ENCODE measurements at regions not wholly inside any gene's neighbourhood (a gene's known extent, or its start where the extent isn't known, plus 50 kb on each side); places are given as distances from the start of the nearest gene placed in this dataset.

- no peak overlapping the region for H3K27ac Mint-ChIP-seq
- peaks cover 4% of the 10 kb centered on the region for H3K9me3 Mint-ChIP-seq
- DNase-seq, result no peak
- H3K36me3 Mint-ChIP-seq, result no peaks in the 10 kb centered on the region
- H3K27me3 Mint-ChIP-seq, result no peaks in the 10 kb centered on the region
- no peaks in the 10 kb centered on the region for H3K4me1 Mint-ChIP-seq
- H3K4me3 Mint-ChIP-seq, result no peak overlapping the region
These were observed 226.0 kb downstream of the SNRPN start for GRCh38 chr15:25180606-25181292.

GRCh38 chr15:25181293-25182097 is 226.7 kb downstream of the SNRPN start:
- H3K27me3 Mint-ChIP-seq, result no peaks in the 10 kb centered on the region
- DNase-seq, result no peak
- H3K4me3 Mint-ChIP-seq, result no peak overlapping the region
- peaks cover 4% of the 10 kb centered on the region for H3K9me3 Mint-ChIP-seq
- H3K4me1 Mint-ChIP-seq, result no peaks in the 10 kb centered on the region
- no peak overlapping the region for H3K27ac Mint-ChIP-seq
- no peaks in the 10 kb centered on the region for H3K36me3 Mint-ChIP-seq

- no peaks in the 10 kb centered on the region for H3K4me1 Mint-ChIP-seq
- H3K4me3 Mint-ChIP-seq, result no peak overlapping the region
- DNase-seq, result no peak
- no peaks in the 10 kb centered on the region for H3K36me3 Mint-ChIP-seq
- no peak overlapping the region for H3K27ac Mint-ChIP-seq
- peaks cover 4% of the 10 kb centered on the region for H3K9me3 Mint-ChIP-seq
- H3K27me3 Mint-ChIP-seq, result no peaks in the 10 kb centered on the region
These were observed 227.3 kb downstream of the SNRPN start for GRCh38 chr15:25182098-25182478.

- Mint-ChIP-seq H3K36me3 (no peaks in the 10 kb centered on the region), H3K27me3 (no peaks in the 10 kb centered on the region), H3K27ac (no peak overlapping the region), H3K9me3 (peaks cover 1% of the 10 kb centered on the region), H3K4me3 (no peak overlapping the region), H3K4me1 (no peaks in the 10 kb centered on the region)
- DNase-seq, result no peak
These were observed 228.1 kb downstream of the SNRPN start for GRCh38 chr15:25182736-25183445.

- H3K36me3 Mint-ChIP-seq, result no peaks in the 10 kb centered on the region
- H3K27ac Mint-ChIP-seq, result no peak overlapping the region
- no peak overlapping the region for H3K4me3 Mint-ChIP-seq
- H3K4me1 Mint-ChIP-seq, result no peaks in the 10 kb centered on the region
- no peaks in the 10 kb centered on the region for H3K27me3 Mint-ChIP-seq
- no peak for DNase-seq
- peaks cover 1% of the 10 kb centered on the region for H3K9me3 Mint-ChIP-seq
These were observed 228.9 kb downstream of the SNRPN start for GRCh38 chr15:25183581-25184251.

- H3K4me3 Mint-ChIP-seq, result no peak overlapping the region
- peaks cover 1% of the 10 kb centered on the region for H3K9me3 Mint-ChIP-seq
- H3K36me3 Mint-ChIP-seq, result no peaks in the 10 kb centered on the region
- no peak overlapping the region for H3K27ac Mint-ChIP-seq
- no peaks in the 10 kb centered on the region for H3K4me1 Mint-ChIP-seq
- DNase-seq, result no peak
- no peaks in the 10 kb centered on the region for H3K27me3 Mint-ChIP-seq
These were observed 229.8 kb downstream of the SNRPN start for GRCh38 chr15:25184356-25185155.

- H3K4me3 Mint-ChIP-seq, result no peak overlapping the region
- DNase-seq, result no peak
- H3K4me1 Mint-ChIP-seq, result no peaks in the 10 kb centered on the region
- peaks cover 5% of the 10 kb centered on the region for H3K9me3 Mint-ChIP-seq
- no peak overlapping the region for H3K27ac Mint-ChIP-seq
- H3K36me3 Mint-ChIP-seq, result no peaks in the 10 kb centered on the region
- H3K27me3 Mint-ChIP-seq, result no peaks in the 10 kb centered on the region
These were observed 230.4 kb downstream of the SNRPN start for GRCh38 chr15:25185156-25185710.

- Mint-ChIP-seq H3K36me3 (no peaks in the 10 kb centered on the region), H3K4me3 (no peak overlapping the region)
- no peak for DNase-seq
These were observed 231.0 kb downstream of the SNRPN start for GRCh38 chr15:25185791-25186190.

GRCh38 chr15:25186411-25186810 is 231.6 kb downstream of the SNRPN start:
- no peak overlapping the region for H3K27ac Mint-ChIP-seq

More at GRCh38 chr15:25185791-25186190, 231.0 kb downstream of the SNRPN start:
- H3K4me1 Mint-ChIP-seq, result no peaks in the 10 kb centered on the region
- H3K27ac Mint-ChIP-seq, result no peak overlapping the region
- H3K9me3 Mint-ChIP-seq, result peaks cover 4% of the 10 kb centered on the region
- no peaks in the 10 kb centered on the region for H3K27me3 Mint-ChIP-seq

GRCh38 chr15:25186906-25187645 is 232.3 kb downstream of the SNRPN start:
- no peaks in the 10 kb centered on the region for H3K27me3 Mint-ChIP-seq
- H3K9me3 Mint-ChIP-seq, result peaks cover 5% of the 10 kb centered on the region
- no peak overlapping the region for H3K4me3 Mint-ChIP-seq
- H3K4me1 Mint-ChIP-seq, result no peaks in the 10 kb centered on the region
- no peak overlapping the region for H3K27ac Mint-ChIP-seq
- no peaks in the 10 kb centered on the region for H3K36me3 Mint-ChIP-seq
- DNase-seq, result no peak

More at GRCh38 chr15:25186411-25186810, 231.6 kb downstream of the SNRPN start:
- no peaks in the 10 kb centered on the region for H3K4me1 Mint-ChIP-seq
- no peaks in the 10 kb centered on the region for H3K36me3 Mint-ChIP-seq
- H3K27me3 Mint-ChIP-seq, result no peaks in the 10 kb centered on the region
- no peak for DNase-seq
- no peak overlapping the region for H3K4me3 Mint-ChIP-seq
- peaks cover 4% of the 10 kb centered on the region for H3K9me3 Mint-ChIP-seq

GRCh38 chr15:25188051-25188450 is 233.3 kb downstream of the SNRPN start:
- H3K27me3 Mint-ChIP-seq, result no peaks in the 10 kb centered on the region
- H3K4me3 Mint-ChIP-seq, result no peak overlapping the region
- no peaks in the 10 kb centered on the region for H3K36me3 Mint-ChIP-seq
- H3K9me3 Mint-ChIP-seq, result peaks cover 5% of the 10 kb centered on the region
- no peaks in the 10 kb centered on the region for H3K4me1 Mint-ChIP-seq
- H3K27ac Mint-ChIP-seq, result no peak overlapping the region
- DNase-seq, result no peak

GRCh38 chr15:25188551-25189101 is 233.8 kb downstream of the SNRPN start:
- Mint-ChIP-seq H3K9me3 (peaks cover 6% of the 10 kb centered on the region), H3K27ac (no peak overlapping the region), H3K27me3 (no peaks in the 10 kb centered on the region), H3K4me1 (no peaks in the 10 kb centered on the region), H3K4me3 (no peak overlapping the region), H3K36me3 (no peaks in the 10 kb centered on the region)
- no peak for DNase-seq

GRCh38 chr15:25189551-25189950 is 234.8 kb downstream of the SNRPN start:
- Mint-ChIP-seq H3K9me3 (peaks cover 6% of the 10 kb centered on the region), H3K27me3 (no peaks in the 10 kb centered on the region), H3K27ac (no peak overlapping the region), H3K4me3 (no peak overlapping the region), H3K36me3 (no peaks in the 10 kb centered on the region), H3K4me1 (no peaks in the 10 kb centered on the region)
- DNase-seq, result no peak
